GM18498 (cell line): ENCODE measurements at regions not wholly inside any gene's neighbourhood (a gene's known extent, or its start where the extent isn't known, plus 50 kb on each side); places are given as distances from the start of the nearest gene placed in this dataset.
"Not testable (repeated sequence)": the region's sequence is repeated elsewhere in the genome, so short reads cannot be mapped to it uniquely, and the experiment has no call there.

Experiments
- ATAC-seq: cut with Tn5 transposase; IDR thresholded peaks from one replicate; pipeline ENCODE4 v1.9.1; 2021; ENCODE audit warnings: mild to moderate bottlenecking, moderate library complexity; ENCODE audit not compliant: unreplicated experiment

DNA sequence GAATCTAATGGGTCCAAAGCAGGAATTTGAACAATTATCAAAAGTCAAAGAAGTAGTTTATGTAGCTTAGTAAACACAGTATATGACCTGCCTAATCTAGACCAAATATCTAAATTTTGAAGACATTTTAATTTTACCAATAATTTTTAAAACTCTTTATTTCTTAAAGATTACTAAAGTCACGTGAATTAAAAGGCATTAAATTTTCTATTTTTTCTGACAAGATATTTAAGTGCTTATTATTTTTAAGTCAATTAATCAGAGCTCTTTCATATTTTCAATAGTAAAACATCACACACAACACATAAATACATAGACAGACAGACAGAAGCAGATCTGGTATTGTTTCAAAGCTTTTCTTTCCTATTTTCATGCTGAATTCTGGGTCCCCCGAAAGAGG is 89.5 kb downstream of the ZNF467 start:
- ATAC-seq, result no peak

DNA sequence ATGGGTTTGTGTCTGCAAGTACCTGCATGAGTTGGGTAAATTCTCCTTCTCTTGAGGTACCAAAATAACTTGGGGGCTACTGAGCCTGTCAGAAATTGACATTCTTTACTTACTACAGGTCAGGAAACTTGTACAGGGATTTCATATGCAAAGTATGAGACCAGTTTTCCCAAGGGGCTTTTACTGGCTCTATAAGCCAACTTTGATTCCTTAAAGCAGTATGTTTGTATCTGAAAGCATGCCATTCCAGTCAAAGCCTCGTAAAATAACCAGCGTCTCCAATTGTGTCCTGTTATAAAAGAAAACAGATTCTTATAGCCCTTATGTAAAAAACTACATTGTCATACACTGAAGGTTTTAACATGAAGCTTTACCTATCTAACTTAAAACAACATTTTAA is 90.2 kb downstream of the ZNF467 start:
- ATAC-seq, result no peak

DNA sequence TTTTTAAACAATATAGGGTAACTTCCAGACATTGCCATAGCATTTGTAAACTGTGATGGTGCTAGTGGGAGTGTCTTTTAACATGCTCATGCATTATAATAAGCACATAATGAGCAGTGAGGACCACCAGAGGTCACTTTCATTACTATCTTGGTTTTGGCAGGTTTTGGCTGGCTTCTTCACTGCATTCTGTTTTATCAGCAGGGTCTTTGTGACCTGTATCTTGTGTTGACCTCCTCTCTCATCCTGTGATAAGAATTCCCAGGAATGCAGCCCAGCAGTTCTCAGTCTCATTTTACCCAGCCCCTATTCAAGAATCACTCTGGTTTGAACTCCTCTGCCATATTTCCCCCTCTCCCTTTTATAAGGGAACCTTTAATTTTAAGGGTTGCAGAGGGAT is 91.3 kb downstream of the ZNF467 start:
- ATAC-seq, result no peak

DNA sequence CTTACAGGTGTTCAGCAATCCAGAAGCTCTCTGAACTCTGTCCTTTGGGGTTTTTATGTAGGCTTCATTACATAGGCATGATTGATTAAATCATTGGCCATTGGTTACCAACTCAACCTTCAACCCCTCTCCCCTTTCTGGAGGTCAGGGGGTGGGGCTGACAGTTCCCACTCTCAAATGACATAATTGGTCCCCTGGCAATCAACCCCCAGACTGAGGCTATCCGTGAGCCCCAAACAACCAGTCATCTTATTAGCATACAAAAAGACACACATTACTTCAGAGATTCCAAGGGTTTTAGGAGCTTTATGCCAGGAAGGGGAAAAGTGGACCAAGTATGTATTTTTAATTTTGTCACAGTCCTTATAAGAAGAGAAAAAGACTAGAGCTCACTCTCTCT is 92.1 kb downstream of the ZNF467 start:
- no peak for ATAC-seq

DNA sequence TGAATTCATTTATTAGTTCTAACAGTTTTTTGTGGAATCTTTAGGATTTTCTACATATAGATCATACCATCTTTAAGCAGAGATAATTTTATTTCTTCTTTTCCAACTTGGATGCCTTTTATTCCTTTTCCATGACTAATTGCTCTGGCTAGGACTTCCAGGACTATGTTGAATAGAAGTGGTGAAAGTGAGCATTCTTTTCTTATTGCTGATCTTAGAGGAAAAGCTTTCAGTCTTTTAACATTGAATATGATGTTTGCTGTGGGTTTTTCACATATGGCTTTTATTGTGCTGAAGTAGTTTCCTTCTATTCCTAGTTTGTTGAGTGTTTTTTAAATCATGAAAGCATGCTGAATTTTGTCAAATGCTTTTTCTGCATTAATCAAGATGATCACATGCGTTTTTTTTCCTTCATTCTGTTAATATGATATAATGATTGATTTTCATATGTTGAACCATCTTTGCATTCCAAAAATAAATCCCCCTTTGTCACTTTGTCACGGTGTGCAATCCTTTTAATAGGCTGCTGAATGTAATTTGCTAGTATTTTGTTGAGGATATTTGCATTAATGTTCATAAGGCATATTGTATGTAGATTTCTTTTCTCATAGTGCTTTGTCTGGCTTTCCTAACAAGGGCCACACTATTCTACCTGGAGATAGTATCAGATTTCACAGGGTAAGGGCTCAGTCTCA is 92.9 kb downstream of the ZNF467 start:
- ATAC-seq, result no peak

DNA sequence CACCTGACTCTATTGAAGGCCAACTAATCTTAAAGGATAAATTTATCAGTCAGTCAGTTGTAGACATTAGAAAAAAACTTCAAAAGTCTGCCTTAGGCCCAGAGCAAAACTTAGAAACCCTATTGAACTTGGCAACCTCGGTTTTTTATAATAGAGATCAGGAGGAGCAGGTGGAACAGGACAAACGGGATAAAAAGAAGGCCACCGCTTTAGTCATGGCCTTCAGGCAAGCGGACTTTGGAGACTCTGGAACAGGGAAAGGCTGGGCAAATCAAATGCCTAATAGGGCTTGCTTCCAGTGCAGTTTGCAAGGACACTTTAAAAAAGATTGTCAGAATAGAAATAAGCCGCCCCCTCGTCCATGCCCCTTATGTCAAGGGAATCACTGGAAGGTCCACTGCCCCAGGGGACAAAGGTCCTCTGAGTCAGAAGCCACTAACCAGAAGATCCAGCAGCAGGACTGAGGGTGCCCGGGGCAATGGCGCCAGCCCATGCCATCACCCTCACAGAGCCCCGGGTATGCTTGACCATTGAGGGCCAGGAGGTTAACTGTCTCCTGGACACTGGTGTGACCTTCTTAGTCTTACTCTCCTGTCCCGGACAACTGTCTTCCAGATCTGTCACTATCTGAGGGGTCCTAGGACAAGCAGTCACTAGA is 98.5 kb downstream of the ZNF467 start:
- ATAC-seq, result not testable (repeated sequence)

DNA sequence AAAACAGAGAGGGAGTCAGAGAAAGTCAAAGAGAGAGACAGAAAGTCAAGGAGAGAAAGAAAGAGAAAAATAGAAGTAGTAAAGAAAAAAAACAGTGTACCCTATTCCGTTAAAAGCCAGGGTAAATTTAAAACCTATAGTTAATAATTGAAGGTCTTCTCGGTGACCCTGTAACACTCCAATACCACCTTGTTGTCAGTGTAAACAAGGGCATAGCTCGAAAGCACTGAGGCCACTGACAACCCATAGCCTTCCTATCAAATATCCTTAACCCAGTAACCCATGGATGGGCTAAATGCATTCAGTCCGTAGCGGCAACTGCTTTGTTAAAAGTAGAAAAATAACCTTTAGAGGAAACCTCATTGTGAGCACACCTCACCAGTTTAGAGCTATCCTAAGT is 100.4 kb downstream of the ZNF467 start:
- no peak for ATAC-seq

DNA sequence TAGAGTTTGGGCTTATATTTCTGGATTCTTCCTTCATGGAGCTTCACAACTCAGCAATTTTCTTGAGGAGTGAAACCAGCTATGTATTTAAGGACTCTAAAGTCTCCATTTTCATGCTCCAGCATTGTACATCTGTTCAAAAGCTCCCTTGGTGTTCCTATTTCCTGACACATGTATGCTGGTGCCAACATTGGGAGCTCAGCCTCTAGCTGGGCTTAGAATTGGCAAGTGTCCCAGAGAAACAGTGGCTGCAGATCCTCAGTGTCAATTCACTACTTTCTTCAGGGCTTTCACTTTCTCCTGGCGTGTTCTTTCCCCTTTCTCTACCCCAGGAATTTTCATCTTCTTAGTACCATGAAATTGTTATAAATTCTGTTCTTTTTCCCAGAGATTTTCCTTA is 103.1 kb downstream of the ZNF467 start:
- no peak for ATAC-seq

DNA sequence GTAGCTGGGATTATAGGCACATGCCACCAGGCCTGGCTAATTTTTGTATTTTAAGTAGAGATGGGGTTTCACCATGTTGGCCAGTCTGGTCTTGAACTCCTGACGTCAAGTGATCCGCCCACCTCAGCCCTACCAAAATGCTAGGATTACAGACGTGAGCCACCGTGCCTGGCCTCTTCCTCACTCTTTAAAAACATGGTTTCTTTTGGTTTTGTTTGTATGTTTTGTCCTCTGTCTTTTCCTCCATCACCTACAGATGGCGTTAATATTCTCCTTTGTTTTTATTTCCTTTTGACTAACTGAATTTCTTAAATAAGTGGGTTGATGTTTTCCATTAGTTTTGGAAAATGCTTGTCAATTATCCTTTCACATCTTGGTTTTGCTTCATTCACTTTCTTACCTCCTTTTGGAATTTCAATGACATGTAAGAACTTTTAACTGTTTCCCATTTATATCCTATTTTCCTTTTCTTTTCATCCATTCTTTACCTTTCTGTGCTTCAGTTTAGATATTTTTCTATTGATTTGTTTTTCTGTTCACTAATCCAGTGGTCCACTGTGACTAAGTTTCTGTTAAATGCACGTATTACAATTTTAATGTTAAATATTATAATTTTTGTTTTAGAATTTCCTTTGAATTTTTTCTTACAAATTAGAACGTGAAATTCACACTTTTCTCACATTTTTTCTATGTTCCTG is 104.1 kb downstream of the ZNF467 start:
- no peak for ATAC-seq

DNA sequence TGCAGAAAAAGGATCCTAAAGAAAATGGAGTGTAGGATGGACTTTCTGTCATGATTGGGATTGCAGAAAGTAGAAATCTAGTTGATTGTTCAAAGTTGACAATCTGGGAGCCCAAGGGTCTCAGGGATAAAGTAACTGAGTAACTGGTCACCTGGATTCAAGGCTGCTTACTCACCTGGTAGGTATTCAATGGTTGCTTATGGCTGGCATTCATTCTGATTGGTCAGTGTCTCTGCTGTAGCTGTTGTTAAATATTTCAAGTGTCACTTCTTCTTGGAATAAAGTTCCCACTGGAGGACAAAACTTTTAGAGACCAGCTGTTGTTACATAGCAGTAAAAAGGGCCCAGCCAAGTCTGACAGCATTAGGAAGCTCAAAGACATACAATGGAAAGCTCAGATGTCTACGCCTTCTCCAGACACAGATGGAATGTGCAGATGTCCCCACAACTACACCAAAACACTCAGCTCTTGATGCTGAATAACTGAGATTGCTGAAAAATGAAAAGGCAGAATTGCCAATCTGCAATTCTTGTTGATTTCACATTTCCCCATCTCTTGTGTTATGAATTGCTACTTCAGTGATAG is 106.9 kb downstream of the ZNF467 start:
- no peak for ATAC-seq

DNA sequence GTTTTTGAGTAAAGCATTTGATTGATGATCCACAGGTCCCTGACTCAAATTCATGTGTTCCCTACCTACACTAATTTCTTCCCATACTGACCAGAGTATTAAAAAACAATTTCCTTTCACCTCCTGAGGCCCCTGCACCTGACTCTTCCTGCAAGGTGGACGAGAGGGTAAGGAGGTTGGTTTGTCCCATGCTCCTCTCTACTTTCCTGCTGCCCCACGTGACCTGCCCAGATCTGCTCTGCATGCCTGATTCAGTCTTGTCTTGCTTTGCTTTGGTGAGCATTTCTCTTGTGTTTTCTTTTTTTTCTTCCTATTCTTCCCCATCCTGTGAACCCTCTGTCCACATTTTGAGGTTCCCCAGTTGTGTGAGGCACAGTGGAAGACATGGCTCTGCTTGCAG is 107.8 kb downstream of the ZNF467 start:
- ATAC-seq, result not testable (repeated sequence)

DNA sequence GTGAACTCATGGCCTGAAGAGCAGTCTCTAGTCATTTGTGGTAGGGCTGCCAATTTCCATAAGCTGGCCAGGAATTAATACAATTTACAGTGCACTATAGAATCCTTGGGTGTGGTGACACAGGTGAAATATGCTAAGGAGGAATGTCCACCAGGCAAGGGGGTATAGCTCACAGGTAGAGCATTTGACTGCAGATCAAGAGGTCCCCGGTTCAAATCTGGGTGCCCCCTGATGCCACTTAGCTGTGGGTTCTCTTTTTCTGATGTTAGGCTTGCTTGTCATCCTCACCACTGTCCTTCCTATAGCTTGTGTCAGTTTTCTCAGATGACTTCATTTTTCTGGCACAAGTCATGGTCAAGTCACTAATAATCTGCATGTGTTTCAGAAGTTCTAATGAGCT is 108.7 kb downstream of the ZNF467 start:
- no peak for ATAC-seq

DNA sequence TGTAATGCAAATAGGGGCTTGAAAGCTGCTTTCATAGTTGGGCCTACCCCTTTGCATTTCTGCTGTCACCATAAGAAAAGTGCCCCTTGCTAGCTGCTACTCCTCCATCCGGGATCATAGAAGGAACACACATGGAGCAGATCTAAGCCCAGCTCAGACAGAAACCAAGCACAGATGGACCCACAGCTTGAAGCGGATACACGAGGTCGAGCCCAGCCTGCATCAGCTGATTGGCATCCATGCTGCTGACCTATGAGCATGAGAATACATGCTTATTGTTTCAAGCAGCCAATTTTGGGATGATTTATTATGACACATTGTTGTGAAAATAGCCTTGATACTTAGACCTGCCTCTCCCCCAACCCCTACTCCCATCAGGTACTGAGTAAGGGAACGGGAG is 109.2 kb downstream of the ZNF467 start:
- ATAC-seq, result no peak

DNA sequence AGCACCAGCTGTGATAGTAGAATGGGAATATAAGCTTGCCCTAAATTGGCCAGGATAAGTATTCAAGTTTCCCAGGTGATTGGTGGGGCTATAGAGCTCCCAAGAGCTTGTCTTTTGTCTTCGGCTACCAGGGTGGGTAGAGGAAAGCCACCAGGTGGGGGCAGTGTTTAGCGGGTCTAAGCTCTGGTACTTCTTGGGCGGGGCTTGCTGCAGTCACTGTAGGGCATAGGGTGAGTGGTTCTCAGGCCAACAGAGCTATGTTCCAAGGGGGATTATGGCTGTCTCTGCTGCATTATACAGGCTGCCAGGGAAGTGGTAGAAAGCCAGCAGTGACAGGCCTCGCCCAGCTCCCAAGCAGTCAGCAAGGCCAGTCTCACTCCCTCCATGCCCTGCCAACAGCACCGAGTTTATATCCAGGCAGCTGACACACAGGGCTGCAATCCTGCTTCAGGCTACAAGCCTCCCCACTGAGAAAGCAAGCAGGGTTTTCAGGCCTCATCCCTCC is 110.7 kb downstream of the ZNF467 start:
- peak; percentile 92 for ATAC-seq

DNA sequence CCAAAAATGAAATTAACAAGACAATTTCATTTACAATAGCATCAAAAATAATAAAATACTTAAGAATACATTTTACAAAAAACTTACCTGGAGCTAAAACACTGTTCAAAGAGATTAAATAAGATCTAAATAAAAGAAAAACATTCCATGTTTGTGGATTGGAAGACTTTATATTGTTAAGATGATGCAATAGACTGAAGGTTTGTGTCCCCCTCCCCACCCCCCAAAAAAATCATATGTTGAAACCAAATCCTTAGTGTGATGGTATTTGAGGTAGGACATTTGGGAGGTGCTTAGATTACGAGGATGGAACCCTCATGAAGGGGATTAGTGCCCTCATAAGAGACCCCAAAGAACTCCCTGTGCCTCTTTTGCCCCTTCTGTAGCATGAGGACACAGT is 117.6 kb downstream of the ZNF467 start:
- ATAC-seq, result no peak

DNA sequence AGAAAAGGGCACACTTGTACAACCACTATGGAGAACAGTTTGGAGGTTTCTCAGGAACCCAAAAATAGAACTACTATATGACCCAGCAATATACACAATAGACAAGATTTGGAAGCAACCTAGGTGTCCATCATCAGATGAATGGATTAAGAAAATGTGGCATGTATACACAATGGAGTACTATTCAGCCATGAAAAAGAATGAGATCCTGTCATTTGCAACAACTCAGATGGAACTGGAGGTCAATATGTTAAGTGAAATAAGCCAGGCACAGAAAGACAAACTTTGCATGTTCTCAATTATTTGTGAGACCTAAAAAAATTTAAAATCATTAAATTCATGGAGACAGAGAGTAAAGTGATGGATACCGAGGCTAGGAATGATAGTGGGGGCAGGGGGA is 118.8 kb downstream of the ZNF467 start:
- no peak for ATAC-seq

DNA sequence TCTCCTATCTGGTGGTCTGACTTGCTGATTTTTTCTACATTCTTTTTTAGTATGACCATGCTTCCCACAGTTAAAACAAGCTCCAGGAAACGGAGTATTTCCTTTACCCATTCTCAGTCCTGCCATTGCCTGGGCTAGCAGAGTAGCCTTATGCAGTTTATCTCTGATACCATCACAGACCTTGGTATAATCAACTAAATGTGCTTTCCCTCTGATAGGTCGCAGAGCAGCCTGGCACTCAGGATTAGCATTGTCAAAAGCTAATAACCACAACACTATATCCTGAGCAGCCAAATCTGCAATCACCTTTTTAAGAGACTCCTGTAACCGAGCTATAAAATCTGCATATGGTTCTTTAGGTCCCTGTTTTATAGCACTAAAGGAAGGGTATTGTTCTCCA is 123.2 kb downstream of the ZNF467 start:
- ATAC-seq, result not testable (repeated sequence)

DNA sequence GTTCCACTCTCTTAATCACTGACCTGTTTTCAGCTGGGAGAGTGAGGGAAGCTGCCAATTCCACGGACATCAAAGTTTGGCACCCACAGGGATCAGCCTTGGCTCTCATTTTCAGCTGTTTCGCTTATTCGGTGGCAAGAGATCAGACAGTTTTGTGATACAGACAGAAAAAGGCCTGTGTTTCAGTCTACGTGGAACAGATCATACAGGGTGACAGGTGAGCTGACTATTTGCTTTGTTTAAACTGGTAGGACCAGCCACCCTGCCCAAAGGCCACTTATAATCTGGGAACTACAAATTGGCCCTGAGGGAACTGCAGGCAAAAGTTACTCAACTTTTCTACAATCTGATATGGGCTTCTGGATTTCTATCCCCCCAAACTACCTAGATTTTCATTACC is 128.6 kb downstream of the ZNF467 start:
- no peak for ATAC-seq

DNA sequence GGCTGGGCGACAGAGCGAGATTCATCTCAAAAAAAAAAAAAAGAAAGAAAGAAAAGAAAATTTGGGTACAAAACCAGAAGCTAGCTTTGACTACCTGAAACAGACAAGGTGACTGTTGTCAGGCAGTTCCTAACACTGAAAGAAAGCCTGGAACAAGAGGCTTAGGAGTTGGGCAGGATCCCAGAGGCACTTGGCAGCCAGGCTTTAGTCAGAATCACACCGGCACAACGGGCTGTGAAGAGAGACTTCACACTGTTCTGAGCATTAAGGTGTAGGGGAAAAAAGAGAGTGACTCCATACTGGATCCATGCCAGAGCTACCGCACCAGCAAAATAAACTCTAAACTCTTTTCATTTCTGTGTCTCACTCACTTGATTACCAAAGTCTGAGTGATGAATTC is 130.8 kb downstream of the ZNF467 start:
- no peak for ATAC-seq

DNA sequence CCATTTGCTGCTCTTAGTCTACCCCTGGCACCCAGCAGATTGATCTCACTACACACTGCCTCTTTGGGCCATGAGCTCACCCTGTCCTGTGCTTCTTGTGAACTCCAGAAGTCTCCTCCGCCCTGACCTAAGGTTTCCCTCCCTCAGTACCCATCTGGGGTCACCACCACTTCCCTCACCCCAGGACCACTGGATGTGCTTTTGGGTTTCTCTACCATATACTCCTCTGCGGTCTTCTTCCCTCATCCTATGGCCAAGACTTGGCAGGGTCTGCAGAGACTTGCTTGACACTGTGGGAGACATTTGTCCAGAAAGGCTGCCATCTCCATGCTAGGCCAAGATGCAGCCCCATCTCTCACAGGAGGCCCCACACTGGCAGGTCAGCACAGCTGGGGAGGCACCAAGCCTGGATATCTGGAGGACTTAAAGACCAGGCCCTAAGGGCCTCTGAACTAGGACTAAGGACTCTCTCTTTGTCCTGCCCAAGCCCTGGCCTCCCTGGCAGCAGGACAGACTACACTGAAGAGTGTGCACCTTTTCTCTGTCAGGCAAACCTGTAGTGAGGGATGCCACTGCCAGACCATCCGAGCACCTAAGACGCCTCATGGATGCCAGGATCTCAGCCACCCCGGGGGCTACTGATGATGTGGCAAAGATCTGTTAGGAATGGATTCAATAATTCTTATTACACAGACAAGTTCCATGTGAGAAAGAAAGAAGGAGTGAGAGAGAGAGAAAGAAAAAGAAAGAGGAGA is 134.6 kb downstream of the ZNF467 start:
- ATAC-seq, result no peak
